Esophagus squamous epithelium (tissue), 5 donors: ENCODE measurements at regions not wholly inside any gene's neighbourhood (a gene's known extent, or its start where the extent isn't known, plus 50 kb on each side); places are given as distances from the start of the nearest gene placed in this dataset.

Experiments
- DNase-seq: peaks from one replicate; lab custom pipeline; 2025; lab: John Stamatoyannopoulos, UW
- H3K27ac ChIP-seq, 4 donors: fragments of 200-600 bp; sonication (generic); one replicate each; pipeline ENCODE4 v1.5.1; 2016 to 2019; ENCODE audit warnings: mild to moderate bottlenecking in 1 of 4
- H3K27me3 ChIP-seq, 4 donors: fragments of 200-600 bp; sonication (generic); 1 replicate in 3 of 4; 2 replicates in 1 of 4; pipeline versions ENCODE4 v1.5.1 to v1.6.0; 2017 to 2021; ENCODE audit warnings: antibody characterized with exemption in 1 of 4
- H3K36me3 ChIP-seq, 3 donors: fragments of 200-600 bp; sonication (generic); one replicate each; pipeline ENCODE4 v1.5.1; 2016 to 2019
- H3K4me1 ChIP-seq, 3 donors: fragments of 200-600 bp; sonication (generic); one replicate each; pipeline ENCODE4 v1.5.1; 2017 to 2019
- H3K4me3 ChIP-seq, 4 donors: fragments of 200-600 bp; sonication (generic); 1 replicate in 3 of 4; 2 replicates in 1 of 4; pipeline ENCODE4 v1.5.1; 2016 to 2019; ENCODE audit warnings: mild to moderate bottlenecking in 2 of 4, moderate library complexity in 1 of 4
- H3K9me3 ChIP-seq, 3 donors: fragments of 200-600 bp; sonication (generic); one replicate each; pipeline ENCODE4 v1.5.1; 2016 to 2019
- CTCF ChIP-seq, 6 experiments: fragments of 450-650 bp in 4 of 6; fragments of 200-600 bp in 2 of 6; sonication (generic) in 2 of 6; IDR thresholded peaks; one replicate each; pipeline ENCODE4 v1.5.1; 2016 to 2019; ENCODE audit warnings: antibody characterized with exemption in 6 of 6, mild to moderate bottlenecking in 4 of 6, moderate library complexity in 4 of 6
- POLR2A ChIP-seq, 4 donors: fragments of 450-650 bp; IDR thresholded peaks; one replicate each; pipeline ENCODE4 v1.6.1; 2017; ENCODE audit warnings: antibody characterized with exemption in 4 of 4, mild to moderate bottlenecking in 4 of 4, moderate library complexity in 3 of 4
- WGBS, 2 donors: methylation state at CpG; one replicate each; pipeline ENCODE4 v1.1.5; 2018; 5-methylcytosine and 5-hydroxymethylcytosine counted together
- intact Hi-C: fragments of 100-400 bp; cut with DNase I; formaldehyde crosslinking; loops from one replicate; pipeline ENCODE4 v1.15.0; 2022
- donor health status: DM: yes; HTN: yes; CAD: no.

DNA sequence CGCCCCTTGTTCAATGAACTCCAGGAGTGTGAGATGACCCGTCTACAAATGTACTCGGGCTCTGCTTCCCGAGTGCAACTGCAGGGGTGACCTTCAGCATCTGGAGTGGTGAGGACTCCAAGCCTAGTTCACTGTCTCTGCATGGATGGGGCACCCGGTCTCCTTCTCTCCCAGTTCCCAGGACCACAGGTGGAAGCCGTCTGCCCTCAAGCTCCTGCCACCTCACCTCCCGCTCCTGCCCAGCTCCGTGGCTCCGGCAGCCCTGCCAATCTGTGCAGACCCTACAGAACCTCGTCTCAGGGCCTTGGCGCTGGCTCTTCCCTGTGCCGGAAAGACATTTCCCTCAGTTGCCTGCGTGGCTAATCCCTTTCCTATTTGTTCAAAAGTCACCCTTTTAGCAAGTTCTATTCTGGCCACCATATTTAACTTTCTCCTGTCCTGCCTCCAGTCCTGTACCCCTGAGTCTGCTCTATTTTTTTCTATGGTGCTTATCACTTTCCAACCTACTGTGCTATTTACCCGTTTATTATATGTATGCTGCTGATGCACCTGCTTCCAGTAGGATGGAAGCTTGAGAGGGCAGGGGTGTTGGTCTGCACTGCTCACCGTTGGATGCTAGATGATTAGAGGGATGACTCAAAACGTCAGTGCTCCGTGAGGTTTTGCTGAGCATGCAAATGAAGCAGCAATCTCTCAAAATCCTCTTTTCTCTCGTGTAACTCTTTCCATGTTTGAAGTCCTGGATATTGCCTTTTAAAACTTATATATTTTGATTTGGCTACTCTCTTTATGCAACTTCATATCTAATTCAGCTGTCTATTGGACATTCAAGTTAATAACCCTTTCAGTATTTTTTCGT lies 641.4 kb downstream of the ACTR3B start:
- TF ChIP-seq CTCF (IDR thresholded peaks at IDR 0.05) (no peak), POLR2A (IDR thresholded peaks at IDR 0.05) (no peak)
- no peak for DNase-seq
- no peak overlapping the region for H3K4me3 ChIP-seq
- no peaks in the 10 kb centered on the region for H3K9me3 ChIP-seq
- H3K27ac ChIP-seq, result no peak overlapping the region
- WGBS, 2 donors, result 75 to 84% methylated on average over 19 of the region's 19 CpGs
- intact Hi-C loops, result no loop called here
- H3K36me3 ChIP-seq, result no peaks in the 10 kb centered on the region
- no peaks in the 10 kb centered on the region for H3K4me1 ChIP-seq
- H3K27me3 ChIP-seq, result no peaks in the 10 kb centered on the region

DNA sequence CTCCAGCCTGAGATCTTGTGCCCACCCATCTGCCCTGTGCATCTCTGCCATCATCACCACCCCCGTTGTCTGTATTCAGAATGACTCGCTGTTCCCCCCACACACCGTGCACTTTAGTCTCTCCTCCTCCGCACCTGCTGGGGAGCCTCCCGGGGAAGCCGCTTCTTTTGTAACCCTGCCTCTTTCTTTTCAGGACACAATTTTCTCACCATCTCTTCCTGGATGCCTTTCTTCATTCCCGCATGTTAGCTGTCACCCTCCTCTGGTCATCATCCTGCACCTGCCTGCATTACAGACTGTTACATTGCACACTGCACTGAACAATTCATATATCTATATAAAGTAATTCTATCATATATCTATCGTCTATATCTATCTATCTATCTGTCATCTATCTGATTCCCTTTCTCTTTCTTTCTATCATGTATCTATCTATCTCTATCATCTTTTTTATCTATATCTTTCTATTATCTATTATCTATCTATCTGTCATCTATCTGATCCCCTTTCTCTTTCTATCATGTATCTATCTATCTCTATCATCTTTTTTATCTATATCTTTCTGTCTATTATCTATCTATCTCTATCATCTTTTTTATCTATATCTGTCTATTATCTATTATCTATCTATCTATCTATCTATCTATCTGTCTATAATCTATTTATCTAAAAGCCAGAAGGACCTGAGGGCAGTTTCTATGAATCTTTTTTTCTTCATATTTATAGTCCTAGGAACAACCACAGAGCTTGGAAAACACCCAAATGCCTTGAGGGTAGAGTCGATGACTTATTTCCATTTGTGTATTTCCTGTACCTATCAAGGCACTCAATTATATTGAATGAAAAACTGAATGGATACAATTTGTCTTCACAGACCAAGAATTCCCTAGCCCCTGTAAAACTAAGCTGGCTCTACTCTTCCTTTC lies 642.5 kb downstream of the ACTR3B start:
- Histone ChIP-seq H3K4me3 (no peak overlapping the region), H3K36me3 (no peaks in the 10 kb centered on the region), H3K27ac (no peak overlapping the region), H3K4me1 (no peaks in the 10 kb centered on the region), H3K27me3 (no peaks in the 10 kb centered on the region), H3K9me3 (no peaks in the 10 kb centered on the region)
- TF ChIP-seq CTCF (IDR thresholded peaks at IDR 0.05), result no peak
- no peak for TF ChIP-seq POLR2A (IDR thresholded peaks at IDR 0.05)
- WGBS, 2 donors, result 87 to 88% methylated on average over 9 of the region's 9 CpGs
- intact Hi-C loops, result no loop called here
- no peak for DNase-seq

- no peaks in the 10 kb centered on the region for H3K9me3 ChIP-seq
- no peaks in the 10 kb centered on the region for H3K27me3 ChIP-seq
- H3K27ac ChIP-seq, result no peak overlapping the region
- no peak overlapping the region for H3K4me3 ChIP-seq
- TF ChIP-seq CTCF (IDR thresholded peaks at IDR 0.05) (no peak), POLR2A (IDR thresholded peaks at IDR 0.05) (no peak)
- H3K36me3 ChIP-seq, result no peaks in the 10 kb centered on the region
- intact Hi-C loops, result no loop called here
- WGBS, 2 donors, result 86 to 93% methylated on average over 6 of the region's 7 CpGs
- no peaks in the 10 kb centered on the region for H3K4me1 ChIP-seq
- no peak for DNase-seq
Measured at GRCh38 chr7:153402721-153403541, 643.4 kb downstream of the ACTR3B start.

DNA sequence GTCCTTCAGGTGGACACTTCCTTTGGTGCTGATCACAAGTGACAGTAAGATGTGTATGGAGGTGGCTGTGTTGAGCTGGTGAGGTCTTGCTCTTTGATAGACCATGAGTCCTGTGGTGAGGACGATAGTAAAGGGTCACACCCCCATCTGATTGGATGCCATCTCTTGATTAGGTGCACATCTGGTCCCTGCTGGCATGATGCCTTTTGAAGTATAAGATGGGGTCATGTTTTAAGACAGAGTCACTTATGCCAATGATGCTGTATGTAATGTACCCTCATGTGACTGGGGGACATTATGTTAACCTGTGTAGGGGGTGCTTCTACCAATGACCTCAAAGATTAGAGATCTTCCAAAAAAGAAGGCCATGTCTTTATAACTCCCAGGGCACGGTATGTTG lies 644.6 kb downstream of the ACTR3B start:
- DNase-seq, result no peak
- Histone ChIP-seq H3K4me1 (no peaks in the 10 kb centered on the region), H3K4me3 (no peak overlapping the region), H3K9me3 (no peaks in the 10 kb centered on the region), H3K36me3 (no peaks in the 10 kb centered on the region), H3K27ac (no peak overlapping the region), H3K27me3 (no peaks in the 10 kb centered on the region)
- WGBS, 2 donors, result 71 to 78% methylated on average over 2 of the region's 2 CpGs
- no peak for TF ChIP-seq POLR2A (IDR thresholded peaks at IDR 0.05)
- no peak for TF ChIP-seq CTCF (IDR thresholded peaks at IDR 0.05)
- intact Hi-C loops, result no loop called here
